Suprapubic skin (tissue), 4 donors: ENCODE measurements at regions not wholly inside any gene's neighbourhood (a gene's known extent, or its start where the extent isn't known, plus 50 kb on each side); places are given as distances from the start of the nearest gene placed in this dataset.

ENCODE experiments used
- EP300 ChIP-seq: sonication (generic); formaldehyde crosslinking; IDR thresholded peaks from one replicate; pipeline ENCODE4 v1.6.1; 2017; ENCODE audit warnings: antibody characterized with exemption
- POLR2A ChIP-seq, 2 donors: fragments of 450-650 bp; IDR thresholded peaks; one replicate each; pipeline ENCODE4 v1.6.1; 2017; ENCODE audit warnings: antibody characterized with exemption in 2 of 2, mild to moderate bottlenecking in 2 of 2, moderate library complexity in 2 of 2
- POLR2AphosphoS5 ChIP-seq, 3 donors: sonication (generic); formaldehyde crosslinking; IDR thresholded peaks; one replicate each; pipeline ENCODE4 v1.6.1; 2017; ENCODE audit warnings: antibody characterized with exemption in 3 of 3
- TF ChIP-seq, protein P1 (sequence below), 2 donors: fragments of 200-600 bp in 1 of 2; fragments of 450-650 bp in 1 of 2; sonication (generic) in 1 of 2; IDR thresholded peaks; one replicate each; pipeline ENCODE4 v1.5.1; 2016 to 2019; ENCODE audit warnings: antibody characterized with exemption in 2 of 2, mild to moderate bottlenecking in 1 of 2, moderate library complexity in 1 of 2

DNA sequence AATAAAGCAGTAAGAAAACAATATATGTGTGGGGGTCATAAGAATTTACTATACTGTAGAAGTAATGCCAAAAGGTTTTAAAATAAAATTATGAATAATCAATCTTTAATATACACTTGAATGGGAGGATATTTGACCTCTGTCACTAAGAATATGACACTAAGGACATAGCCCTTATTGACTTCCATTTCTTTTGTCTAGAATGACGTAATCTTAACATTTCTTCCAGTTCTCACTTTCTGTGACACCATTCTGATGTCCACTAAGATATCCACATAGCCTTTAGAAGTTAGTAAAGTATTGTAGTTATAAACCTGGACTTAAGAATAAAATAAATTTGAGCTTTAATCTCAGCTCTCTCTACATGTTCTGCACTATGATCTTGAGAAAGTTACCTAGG, 1050.7 kb downstream of the TLE4 start:
- TF ChIP-seq, protein P1, sequence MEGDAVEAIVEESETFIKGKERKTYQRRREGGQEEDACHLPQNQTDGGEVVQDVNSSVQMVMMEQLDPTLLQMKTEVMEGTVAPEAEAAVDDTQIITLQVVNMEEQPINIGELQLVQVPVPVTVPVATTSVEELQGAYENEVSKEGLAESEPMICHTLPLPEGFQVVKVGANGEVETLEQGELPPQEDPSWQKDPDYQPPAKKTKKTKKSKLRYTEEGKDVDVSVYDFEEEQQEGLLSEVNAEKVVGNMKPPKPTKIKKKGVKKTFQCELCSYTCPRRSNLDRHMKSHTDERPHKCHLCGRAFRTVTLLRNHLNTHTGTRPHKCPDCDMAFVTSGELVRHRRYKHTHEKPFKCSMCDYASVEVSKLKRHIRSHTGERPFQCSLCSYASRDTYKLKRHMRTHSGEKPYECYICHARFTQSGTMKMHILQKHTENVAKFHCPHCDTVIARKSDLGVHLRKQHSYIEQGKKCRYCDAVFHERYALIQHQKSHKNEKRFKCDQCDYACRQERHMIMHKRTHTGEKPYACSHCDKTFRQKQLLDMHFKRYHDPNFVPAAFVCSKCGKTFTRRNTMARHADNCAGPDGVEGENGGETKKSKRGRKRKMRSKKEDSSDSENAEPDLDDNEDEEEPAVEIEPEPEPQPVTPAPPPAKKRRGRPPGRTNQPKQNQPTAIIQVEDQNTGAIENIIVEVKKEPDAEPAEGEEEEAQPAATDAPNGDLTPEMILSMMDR (IDR thresholded peaks at IDR 0.05), result no peak
- TF ChIP-seq POLR2A (IDR thresholded peaks at IDR 0.05), result no peak
- TF ChIP-seq POLR2AphosphoS5 (IDR thresholded peaks at IDR 0.05), result no peak
- no peak for TF ChIP-seq EP300
